ENCODE measurements at regions not wholly inside any gene's neighbourhood (a gene's known extent, or its start where the extent isn't known, plus 50 kb on each side); places are given as distances from the start of the nearest gene placed in this dataset.

DNA sequence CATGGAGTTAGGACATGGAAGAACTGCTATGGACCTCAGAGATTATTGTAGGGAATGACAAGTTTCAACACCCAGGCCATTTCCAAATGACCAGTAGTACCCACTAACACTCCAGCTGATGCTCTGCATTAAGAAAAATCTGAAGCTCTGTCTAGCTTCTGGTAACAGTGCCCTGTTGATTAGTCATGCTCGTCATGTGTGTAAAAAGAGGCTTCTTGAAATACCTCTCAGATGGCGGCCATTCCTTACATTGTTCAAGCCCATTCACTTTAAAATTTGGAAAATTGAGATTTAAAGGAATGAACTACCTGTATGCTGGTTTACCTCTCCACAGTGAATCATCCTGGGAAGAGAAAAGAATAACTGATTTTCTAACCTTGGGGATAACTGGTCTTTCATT lies 527.9 kb upstream of the ARGLU1 start:
- no peak for DNase-seq (ENCODE audit: extremely low read depth in 1 of 2, low read depth in 1 of 2)

DNA sequence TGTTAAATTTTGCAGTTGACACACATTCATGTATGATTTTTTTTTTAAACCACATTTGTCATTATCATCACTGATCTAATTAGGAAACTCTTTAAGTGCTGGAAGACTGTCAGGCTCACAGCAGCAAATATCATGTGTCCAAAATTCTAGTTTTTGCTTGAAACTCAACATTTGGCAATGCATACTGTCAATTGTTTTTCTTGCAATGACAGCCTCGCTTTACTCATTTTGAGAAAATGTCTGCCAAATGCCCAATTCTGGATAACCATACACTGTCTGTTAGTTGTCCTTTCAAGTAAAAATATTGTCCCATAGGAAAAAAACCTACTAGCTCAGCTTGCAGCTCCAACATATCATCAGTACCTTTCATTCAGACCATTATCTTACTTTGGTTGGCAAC lies 523.9 kb upstream of the ARGLU1 start:
- DNase-seq (ENCODE audit: extremely low read depth in 1 of 2, low read depth in 1 of 2), result no peak

DNA sequence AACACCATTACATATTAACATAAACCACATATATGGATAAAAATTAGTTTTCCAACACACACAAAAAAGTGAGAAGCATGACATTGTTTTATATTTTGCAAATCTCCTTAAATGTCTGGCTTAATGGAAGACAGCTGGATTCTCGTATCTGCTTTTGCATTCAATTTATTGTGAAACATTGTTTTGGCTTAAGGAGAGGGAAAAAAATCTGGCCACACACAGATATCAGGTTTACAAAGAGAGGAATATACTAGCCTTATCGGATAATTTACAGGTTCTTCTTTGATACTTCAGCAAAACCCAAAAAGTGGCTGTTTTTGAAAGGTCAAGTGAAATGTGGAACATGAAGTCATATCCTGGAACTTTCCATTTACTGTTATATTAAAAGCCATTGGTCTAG lies 523.5 kb upstream of the ARGLU1 start:
- no peak for DNase-seq (ENCODE audit: extremely low read depth in 1 of 2, low read depth in 1 of 2)

DNA sequence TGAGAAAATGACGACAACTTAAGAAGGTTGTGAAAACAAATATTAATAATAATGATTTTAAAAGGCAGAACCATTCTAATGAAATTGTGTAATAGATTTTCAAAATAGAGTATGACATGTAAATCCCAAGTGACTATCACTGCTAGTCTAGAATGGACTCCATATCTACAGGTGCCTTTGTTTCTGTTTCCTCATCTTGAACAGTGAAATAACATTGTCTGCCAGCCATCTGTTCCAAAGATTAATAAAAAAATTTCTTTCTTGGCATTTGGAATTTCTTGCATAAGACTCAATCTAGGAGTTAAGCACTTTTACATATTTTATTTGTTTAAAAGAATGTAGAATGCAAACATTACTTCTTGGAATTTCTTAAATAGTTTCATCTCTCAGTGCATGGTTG lies 520.1 kb upstream of the ARGLU1 start:
- DNase-seq (ENCODE audit: extremely low read depth in 1 of 2, low read depth in 1 of 2), result no peak

DNA sequence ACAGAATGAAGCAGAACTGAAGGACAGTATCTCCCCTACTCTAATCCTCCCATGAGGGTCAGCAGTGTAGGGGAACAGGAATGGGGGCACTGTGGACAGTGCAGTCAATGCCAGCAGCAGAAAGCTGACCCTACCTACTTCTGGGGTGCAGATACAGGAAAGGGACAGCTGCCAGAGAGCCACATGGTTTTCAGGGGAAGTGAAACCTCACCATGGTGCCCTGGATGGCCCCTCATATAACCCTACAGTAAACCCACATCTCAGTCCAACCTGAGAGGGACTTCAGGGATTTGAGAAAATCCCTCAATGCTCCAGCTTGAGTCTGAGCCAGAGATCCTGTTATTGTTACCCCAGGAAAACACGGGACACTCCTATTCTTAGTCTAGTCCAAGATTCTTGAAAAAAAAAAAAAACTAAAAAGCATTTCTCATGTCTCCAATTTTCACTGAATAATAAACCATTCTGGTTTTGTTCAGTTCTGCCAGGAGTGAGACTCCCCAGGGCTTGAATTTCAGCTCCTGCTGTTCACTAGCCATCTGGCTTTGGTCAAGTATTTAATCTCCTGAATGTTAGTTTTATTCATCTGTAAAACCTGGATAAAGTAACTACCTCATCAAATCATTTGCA lies 511.6 kb upstream of the ARGLU1 start:
- no peak for DNase-seq (ENCODE audit: extremely low read depth in 1 of 2, low read depth in 1 of 2)

GRCh38 chr13:107078229-107078765 lies 510.4 kb upstream of the ARGLU1 start:
- DNase-seq (ENCODE audit: extremely low read depth in 1 of 2, low read depth in 1 of 2), result no peak

GRCh38 chr13:107076801-107077200 lies 508.9 kb upstream of the ARGLU1 start:
- DNase-seq (ENCODE audit: extremely low read depth in 1 of 2, low read depth in 1 of 2), result no peak

DNA sequence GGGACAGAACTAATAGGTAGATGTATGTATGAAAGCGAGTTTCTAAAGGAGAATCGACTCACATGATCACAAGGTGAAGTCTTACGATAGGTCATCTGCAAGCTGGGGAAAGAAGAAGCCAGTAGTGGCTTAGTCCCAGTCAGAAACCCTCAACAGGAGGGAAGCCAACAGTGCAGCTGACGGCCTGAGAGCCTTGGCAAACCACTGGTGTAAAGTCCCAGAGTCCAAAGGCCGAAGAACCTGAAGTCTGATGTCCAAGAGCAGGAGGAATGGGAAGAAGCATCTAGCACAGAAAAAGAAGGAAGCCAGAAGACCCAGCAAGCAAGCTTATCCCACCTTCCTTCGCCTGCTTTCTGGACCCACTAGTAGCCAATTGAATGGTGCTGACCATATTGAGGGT lies 507.6 kb upstream of the ARGLU1 start:
- DNase-seq (ENCODE audit: extremely low read depth in 1 of 2, low read depth in 1 of 2), result no peak

- DNase-seq (ENCODE audit: extremely low read depth in 1 of 2, low read depth in 1 of 2), result no peak
Measured at GRCh38 chr13:107070792-107071191, 502.9 kb upstream of the ARGLU1 start.

DNA sequence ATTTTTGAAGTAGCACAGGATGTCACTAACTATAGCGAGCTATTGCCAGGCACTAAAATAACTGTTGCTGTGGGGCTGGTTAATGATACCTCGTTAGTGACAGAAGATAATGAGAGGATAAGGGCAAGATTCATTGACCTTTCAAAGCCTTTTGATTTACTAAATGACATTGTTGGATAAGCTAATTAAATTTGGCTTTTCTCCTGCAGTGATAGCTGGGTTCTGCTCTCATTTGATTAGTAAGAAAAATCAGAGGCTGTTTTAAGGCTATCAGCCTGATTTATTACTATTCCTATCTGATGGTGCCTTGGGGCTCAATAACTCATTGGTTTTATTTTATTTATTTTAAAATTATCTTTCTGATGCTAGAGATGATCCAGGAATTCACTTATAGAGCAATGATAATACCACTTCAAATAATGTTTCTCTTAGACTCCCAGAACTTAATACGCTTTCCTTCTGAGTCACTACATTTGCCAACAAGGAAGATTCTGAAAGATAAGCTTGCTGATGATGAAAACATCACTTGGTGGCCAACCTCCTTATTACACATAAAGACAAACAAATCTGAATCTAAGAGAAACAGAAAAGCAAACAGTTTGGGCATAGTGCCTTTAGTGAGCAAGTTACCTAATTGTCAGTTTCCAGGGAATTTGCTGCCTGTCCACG lies 501.3 kb upstream of the ARGLU1 start:
- DNase-seq (ENCODE audit: extremely low read depth in 1 of 2, low read depth in 1 of 2), result no peak

DNA sequence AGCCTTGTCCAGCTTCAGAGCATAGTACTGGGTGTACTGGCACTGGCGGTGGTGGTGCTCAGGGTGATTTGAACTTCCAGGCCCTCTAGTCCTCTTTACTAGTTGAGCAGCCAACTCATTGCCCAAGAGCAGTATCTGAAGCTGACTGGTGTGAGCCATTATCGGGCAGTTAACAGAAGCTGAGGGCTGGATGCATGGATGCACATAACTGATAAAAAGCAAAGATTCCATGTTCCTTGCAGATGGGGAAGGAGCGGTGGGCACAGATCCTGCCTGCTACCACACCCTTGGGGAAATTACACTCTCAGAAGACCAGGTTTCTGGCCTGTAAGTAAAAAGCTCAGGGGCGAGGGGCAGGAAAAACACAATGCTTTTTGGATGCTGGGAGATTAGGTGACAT lies 499.4 kb upstream of the ARGLU1 start:
- DNase-seq (ENCODE audit: extremely low read depth in 1 of 2, low read depth in 1 of 2), result no peak

DNA sequence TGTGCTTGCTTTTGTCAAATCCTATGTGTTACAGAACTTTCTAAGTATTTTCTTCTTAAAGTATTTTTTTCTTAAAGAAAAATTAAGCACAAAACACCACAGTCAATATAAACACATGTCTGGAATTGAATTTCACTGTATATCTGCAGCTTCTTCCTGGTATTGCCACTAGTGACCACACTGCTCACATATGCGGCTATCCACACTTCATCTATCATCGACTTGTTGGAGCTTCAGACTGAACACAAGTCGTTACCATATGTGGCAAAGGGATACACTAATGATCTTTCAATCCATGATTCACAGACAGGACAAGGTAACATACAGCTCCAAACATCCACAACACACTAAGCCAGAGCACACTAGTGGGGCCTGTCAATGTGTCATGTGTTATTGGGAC lies 498.4 kb upstream of the ARGLU1 start:
- no peak for DNase-seq (ENCODE audit: extremely low read depth in 1 of 2, low read depth in 1 of 2)

DNA sequence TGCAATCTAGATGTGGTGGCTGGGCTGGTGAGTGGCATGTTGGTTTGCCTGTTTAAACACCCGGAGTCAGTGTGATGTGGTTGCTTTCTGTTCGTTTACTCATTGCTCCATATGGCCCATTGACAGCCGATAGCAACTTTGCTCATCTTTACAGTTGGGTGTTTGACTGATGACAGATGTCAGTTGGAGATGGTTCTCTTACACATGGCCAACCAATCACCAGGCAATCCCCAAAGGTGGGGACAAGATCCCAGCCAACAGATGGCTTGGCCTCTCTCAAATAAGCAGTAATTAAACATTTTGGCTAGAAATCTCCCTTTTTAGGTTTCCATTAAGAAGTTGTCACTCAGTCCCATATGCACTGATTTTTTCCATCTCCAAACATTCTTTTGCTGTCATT lies 497.1 kb upstream of the ARGLU1 start:
- no peak for DNase-seq (ENCODE audit: extremely low read depth in 1 of 2, low read depth in 1 of 2)

DNA sequence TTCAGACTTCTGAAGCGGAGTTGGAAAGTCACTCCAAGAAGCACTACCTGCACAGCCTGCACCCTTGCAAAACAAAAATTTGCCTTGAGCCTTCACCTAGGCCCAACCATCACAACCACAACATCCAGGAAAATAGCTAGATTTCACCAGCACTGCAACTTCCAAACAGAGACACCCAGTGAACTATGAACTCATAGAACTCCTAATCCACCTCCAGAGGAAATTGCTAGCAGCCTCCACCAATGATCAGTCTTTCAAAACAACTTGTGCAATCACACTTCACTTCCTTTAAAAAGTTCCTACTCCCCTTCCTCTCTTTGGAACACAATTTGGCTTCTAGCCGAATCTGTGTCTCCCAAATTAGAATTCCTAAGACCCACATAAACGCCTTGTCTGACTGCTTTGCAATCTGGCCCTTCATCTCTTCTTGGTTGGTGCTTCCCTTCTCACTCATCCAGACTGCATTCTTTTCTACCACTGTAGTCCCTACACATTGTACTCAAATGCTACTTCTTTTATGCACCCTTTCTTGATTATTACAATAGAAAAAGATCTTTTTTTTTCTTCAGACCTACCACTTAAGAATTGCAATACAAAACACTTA lies 489.2 kb upstream of the ARGLU1 start:
- DNase-seq (ENCODE audit: extremely low read depth in 1 of 2, low read depth in 1 of 2), result no peak

DNA sequence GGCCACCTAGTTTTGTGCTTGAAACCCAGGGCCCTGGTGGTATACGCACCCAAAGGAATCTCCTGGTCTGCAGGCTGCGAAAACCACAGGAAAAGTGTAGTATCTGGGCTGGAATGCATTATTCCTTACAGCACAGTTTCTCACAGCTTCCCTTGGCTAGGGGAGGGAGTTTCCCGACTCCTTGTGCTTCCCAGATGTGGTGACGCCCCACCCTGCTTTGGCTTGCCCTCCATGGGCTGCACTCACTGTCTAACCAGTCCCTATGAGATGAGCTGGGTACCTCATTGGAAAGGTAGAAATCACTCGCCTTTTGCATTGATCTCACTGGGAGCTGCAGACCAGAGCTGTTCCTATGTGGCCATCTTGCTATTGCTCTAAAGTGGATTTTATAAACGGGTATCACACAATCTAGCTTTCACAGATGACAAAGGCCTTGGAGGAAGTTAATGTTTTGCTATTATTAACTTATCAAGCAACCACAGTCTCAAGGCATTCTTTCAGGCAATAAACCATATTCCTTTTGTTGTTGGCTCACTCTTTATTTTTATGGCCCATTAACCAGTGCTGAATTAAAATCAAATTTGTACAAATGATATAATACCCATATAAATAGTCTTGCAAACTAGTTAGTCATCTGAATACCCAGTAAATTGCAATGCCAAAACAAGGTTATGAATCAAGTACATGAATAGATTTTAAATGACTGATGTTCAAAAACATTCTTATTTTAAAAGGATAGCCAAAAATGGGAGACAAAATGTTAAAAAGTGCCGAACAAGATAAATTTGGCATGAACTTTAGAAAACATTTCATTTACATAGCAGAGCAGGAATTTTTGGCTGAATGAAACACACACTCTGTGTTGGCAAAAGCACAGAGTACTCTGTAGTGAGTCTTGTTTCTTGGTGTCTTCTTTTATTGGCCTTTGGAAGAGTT lies 475.4 kb upstream of the ARGLU1 start:
- DNase-seq (ENCODE audit: extremely low read depth in 1 of 2, low read depth in 1 of 2), result no peak

- no peak for DNase-seq (ENCODE audit: extremely low read depth in 1 of 2, low read depth in 1 of 2)
Measured at GRCh38 chr13:107035778-107036177, 467.8 kb upstream of the ARGLU1 start.

DNA sequence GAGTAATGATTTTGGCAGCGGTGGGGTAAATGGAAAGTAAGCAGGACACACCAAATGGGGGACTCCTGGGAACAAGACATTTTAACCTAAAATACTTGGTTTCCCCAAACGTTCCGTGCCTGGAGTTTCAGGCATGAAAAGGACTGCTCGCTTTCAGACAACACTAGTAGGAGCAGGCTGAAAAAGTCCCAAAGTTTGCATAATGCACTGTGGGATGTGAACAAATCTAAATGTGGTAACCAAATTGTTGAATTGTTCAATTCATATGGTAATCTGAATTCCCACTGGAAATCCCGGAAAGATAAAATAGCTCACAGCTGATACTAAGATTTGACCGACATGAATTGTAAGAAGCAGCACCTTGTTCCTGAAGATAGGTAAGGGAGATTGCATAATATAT lies 467.2 kb upstream of the ARGLU1 start:
- no peak for DNase-seq (ENCODE audit: extremely low read depth in 1 of 2, low read depth in 1 of 2)

DNA sequence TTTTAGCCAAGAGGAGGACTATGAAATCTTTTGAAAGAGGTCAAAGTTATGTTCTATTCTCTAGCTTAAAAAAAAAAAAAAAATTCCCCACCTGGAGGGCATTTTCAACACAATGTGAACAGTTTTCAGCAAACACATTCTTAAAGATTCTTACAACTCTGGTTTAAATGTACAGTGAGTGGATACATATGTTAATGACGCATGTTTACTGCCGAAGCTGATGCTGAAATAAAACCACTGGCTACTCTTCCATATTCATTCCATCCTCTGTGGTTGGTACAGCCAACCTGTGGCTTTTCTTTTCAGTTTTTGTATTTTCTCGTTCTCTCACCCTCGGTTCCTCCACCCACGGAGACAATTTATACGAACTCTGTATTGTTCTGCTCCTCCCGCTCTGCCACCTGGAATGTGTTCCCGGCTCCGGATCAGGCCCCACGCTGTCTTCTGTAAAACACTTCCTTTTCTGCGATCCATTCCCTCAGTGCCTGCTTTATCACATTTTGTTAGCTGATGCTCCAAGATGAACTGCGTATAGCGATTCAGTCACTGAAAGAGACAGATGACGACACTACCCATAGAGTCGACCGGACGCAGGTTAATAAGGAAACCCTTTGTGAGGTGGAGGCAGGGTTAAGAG lies 466.4 kb upstream of the ARGLU1 start:
- no peak for DNase-seq (ENCODE audit: extremely low read depth in 1 of 2, low read depth in 1 of 2)

GRCh38 chr13:107031716-107032115 lies 463.8 kb upstream of the ARGLU1 start:
- DNase-seq (ENCODE audit: extremely low read depth in 1 of 2, low read depth in 1 of 2), result no peak

DNA sequence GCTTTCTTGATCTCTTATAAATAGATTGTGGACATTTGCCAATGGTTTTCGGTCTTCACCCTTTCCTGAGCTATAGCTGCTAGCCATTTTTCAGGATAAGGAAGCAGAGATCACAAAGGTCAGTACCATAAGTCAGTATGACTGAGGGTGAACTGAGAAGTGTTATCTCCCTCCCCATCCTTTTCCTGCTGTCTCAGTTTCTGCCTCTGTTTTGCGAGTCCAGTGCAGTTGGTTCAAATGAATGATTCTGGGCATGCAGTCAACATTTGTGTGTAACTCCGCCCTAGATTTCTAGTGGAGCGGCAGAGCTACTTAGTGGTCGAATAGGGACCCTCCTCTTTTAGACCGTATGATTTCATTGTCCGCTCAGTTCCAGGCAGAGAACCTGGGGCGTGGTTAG lies 460.8 kb upstream of the ARGLU1 start:
- DNase-seq (ENCODE audit: extremely low read depth in 1 of 2, low read depth in 1 of 2), result no peak

DNA sequence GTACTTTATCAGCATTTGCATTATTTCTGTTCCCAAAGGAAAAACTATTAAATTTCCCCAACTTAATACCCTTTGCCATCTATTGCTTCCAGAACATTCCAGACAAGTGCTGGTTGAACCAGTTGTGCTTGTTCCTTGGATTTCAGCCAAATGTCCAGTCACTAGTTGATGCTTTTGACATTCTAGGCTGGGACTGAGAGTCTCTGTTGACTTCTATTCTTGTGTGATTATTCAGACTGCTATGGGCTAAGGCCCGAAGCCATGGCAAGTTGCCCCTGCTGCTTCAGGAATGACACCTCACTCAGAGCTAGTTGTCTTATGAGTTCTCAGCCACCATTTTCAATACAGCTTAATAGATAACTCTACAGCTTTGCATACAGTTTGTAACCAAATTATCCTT lies 458.1 kb upstream of the ARGLU1 start:
- no peak for DNase-seq (ENCODE audit: extremely low read depth in 1 of 2, low read depth in 1 of 2)
